ENCODE measurements at regions not wholly inside any gene's neighbourhood (a gene's known extent, or its start where the extent isn't known, plus 50 kb on each side); places are given as distances from the start of the nearest gene placed in this dataset.

- no peak for FAIRE-seq
- DNase-seq (ENCODE audit: insufficient read length, low spot score), result no peak
Observed at GRCh38 chr4:83875437-83875836, 339.5 kb downstream of the GPAT3 start.

GRCh38 chr4:83873996-83874395, 338.1 kb downstream of the GPAT3 start:
- no peak for FAIRE-seq

GRCh38 chr4:83870328-83870950, 334.5 kb downstream of the GPAT3 start:
- FAIRE-seq, result no peak

More at GRCh38 chr4:83873996-83874395, 338.1 kb downstream of the GPAT3 start:
- DNase-seq (ENCODE audit: insufficient read length, low spot score), result no peak

DNA sequence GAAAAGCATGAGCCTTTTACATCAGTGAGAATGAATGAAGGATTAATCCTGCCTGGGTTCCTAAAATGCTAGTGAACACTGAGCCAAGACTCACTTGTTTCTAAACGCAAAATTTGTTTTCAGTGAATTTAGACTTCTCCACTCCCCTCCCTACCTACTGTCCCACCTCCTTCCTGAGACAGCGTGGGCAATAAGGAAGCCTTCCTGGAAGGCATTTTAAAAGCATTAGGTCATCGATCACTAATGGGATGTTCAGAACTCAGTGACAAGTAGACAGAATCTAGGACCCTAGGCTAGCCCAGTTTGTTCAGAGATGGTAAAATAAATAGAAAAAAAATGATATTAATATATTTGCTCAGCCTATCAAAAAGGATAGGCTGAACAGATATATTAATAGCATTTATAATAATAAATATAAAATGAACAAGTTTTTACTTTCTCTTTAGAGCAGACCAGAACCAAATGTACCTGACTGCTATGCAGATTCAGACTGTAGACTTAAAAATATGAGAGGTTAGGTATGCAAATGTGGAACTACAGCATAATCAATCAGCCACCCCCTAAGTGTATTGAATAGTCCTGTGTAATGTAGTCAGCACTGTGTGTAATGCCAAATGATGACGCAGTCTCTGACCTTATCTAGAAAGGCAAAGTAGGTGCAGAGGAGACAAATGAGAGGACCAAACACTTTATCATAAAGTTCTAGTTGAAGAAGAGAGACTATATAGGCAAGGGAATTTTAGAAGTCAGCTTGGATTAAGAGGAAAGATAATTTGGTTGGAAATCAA, 331.1 kb downstream of the GPAT3 start:
- no peak for DNase-seq (ENCODE audit: insufficient read length, low spot score)
- FAIRE-seq, result no peak

More at GRCh38 chr4:83870328-83870950, 334.5 kb downstream of the GPAT3 start:
- DNase-seq (ENCODE audit: insufficient read length, low spot score), result no peak

DNA sequence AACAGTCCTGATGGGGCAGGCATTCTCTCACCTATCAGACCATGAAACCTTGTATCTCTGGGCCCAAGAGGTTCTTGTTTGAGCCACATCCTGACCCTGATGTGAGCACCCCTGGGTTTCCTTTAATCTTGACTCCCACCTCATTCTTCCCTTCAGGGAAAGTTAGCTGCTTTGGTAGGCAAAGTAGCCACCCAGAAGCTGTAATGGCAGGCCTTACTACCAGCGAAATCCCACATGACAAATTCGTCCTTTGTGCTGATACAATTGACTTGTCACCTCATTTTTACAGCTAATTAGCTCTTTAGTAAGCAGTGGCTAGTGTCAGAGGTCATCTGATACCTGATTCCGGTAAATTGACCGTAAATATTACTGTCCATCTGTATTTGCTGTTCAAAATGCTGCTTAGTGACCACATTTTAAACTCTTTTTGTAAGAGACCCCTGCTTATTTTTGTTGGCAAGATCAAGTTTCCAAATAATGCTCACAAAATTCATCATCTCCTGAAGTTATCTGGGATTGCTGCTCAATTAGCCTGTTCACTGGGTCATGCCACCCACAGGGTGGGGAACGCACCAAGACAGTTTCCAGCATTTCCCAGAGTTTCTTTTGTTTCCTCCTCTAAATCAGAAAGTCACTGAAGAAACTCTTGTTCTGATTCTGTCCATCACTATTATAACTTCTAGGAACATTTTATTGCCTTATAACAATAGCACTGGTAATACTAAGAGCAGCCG, 329.7 kb downstream of the GPAT3 start:
- no peak for FAIRE-seq

GRCh38 chr4:83864097-83864817, 328.3 kb downstream of the GPAT3 start:
- DNase-seq (ENCODE audit: insufficient read length, low spot score), result no peak
- no peak for FAIRE-seq

More for the DNA sequence above, 329.7 kb downstream of the GPAT3 start:
- DNase-seq (ENCODE audit: insufficient read length, low spot score), result no peak

GRCh38 chr4:83862471-83862870, 326.6 kb downstream of the GPAT3 start:
- DNase-seq (ENCODE audit: insufficient read length, low spot score), result no peak
- FAIRE-seq, result no peak

- FAIRE-seq, result no peak
- DNase-seq (ENCODE audit: insufficient read length, low spot score), result no peak
Observed at GRCh38 chr4:83860200-83860599, 324.3 kb downstream of the GPAT3 start.

DNA sequence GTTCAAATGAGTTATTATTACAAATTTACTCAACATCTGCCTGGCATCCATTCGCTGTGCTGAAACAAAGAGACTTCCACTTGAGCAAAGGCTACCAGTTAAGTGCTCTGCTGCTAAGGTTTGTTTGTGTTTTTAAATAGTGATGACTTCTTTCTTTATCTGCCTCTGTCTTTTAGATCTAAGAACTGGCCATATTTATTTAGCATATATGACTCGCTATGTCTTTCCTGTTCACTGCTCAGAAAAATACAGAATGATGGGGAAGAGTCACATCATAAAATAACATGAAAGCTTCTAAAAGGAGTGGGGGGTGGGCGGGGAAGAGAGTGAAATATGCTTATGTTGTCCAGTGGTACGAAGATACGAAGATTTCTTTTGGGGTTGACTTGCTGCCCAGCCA, 322.2 kb downstream of the GPAT3 start:
- FAIRE-seq (no peak), DNase-seq (ENCODE audit: insufficient read length, low spot score) (no peak)

- FAIRE-seq (peak; percentile 31), DNase-seq (ENCODE audit: insufficient read length, low spot score) (peak; percentile 39)
Observed at GRCh38 chr4:83855044-83855443, 319.1 kb downstream of the GPAT3 start.

DNA sequence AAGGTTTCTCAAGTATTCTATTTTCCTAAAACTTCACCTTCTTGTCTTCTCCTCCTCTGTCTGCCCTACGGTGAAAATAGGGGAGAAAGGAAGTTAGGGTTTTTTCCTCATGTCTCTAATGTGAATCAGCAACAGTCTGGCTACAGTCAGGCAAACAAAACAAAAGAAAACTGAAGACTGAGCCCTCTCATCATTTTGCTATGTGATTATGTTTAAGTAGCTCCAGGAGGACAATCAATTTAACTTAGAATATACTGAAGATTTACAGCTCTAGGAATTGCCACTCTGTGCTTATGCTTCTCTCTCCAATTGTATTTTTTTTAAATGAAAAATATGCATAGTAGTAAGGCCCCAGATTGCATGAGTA, 316.2 kb downstream of the GPAT3 start:
- no peak for DNase-seq (ENCODE audit: insufficient read length, low spot score)
- no peak for FAIRE-seq

DNA sequence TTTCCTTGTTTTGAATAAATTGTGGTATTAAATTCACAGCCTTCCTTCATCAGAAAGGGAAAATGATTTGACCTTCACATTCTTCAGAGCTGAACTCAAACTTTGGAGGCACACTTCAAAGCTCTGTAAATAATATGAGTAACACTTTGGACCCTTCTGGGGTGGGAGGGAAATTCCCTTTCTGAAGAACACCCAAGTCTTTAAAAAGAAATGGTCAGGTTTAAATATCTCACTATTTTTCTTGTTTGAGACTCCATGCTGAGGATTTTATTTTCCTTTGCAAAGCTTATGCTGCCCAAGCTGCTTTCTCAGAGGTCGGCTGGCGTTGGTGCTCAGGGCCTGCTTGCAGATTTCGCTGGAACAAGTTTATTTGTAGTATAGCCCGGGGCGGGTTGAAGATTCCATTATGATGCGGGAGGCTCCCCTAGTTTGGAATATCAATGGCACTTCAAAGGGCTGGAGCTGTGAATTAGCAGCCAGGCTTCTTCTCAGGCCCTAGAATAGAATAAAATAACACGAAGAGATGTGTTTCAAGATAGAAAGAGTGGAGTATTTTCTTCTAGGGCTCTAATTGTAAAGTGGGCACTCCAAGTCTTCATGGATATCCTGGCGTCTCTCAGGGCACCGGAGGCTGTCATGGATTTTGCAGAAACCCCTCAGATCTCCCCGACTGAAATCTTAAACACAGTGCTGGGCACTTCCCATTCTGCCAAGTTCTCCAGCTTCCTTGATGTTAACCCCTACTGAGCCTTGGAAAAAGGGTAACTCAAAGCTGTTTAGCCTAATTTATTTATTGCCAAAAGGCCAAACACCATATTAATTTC, 315.6 kb downstream of the GPAT3 start:
- FAIRE-seq (no peak), DNase-seq (ENCODE audit: insufficient read length, low spot score) (no peak)

DNA sequence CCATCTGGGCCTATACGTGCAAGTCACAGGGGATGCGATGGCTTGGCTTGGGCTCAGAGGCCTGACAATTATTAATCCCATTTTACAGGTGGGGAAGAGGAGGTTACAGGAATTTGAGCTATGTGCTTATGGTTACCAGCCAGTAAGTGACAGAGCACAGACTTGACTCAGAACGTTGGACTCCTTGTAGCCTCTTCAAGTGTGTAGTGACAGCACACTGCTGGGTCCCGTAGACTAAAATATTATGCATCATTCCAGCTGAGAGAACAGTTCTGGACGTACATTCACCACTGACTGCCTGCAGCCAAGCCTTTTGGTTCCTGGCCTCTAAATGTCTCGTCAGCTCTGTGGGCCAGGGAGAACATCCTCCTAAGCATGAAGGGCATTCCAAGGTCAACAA, 314.5 kb downstream of the GPAT3 start:
- DNase-seq (ENCODE audit: insufficient read length, low spot score), result no peak
- no peak for FAIRE-seq

DNA sequence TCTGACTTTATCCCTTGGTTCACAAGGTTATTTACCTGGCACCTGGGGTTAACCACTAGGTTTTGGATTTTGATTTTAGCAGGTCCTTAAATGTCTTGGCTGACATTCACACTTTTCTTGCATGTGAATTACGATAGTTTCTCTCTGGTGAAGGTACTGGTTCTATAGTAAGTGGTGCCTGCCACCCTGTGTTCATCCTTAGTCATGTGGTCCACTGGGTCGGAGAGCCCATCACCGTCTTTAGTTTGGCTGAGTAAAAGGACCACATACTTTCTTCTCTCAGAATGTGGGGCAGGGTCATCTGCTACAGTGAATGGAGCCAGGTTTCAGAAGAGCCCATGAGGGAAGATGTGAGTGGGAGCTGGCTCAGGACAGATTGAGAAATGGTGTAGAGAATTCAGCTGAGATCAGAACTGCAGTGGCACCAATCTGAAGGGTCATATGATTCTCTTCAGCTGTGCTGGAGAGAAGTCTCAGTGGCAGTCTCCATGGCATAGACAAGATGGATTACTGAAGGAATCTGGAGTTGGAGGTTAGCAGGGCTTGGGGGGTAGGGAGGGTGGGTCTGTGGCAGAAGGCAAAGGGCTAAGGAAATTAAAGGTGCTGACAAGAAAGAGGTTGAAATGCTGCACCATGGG, 310.4 kb downstream of the GPAT3 start:
- no peak for DNase-seq (ENCODE audit: insufficient read length, low spot score)
- FAIRE-seq, result no peak

GRCh38 chr4:83839615-83840014, 303.7 kb downstream of the GPAT3 start:
- FAIRE-seq, result no peak
- DNase-seq (ENCODE audit: insufficient read length, low spot score), result no peak

GRCh38 chr4:83837614-83838308, 301.9 kb downstream of the GPAT3 start:
- no peak for FAIRE-seq

GRCh38 chr4:83833920-83834319, 298.0 kb downstream of the GPAT3 start:
- DNase-seq (ENCODE audit: insufficient read length, low spot score) (no peak), FAIRE-seq (no peak)

More at GRCh38 chr4:83837614-83838308, 301.9 kb downstream of the GPAT3 start:
- no peak for DNase-seq (ENCODE audit: insufficient read length, low spot score)

- FAIRE-seq, result no peak
- DNase-seq (ENCODE audit: insufficient read length, low spot score), result no peak
Observed at GRCh38 chr4:83832110-83832825, 296.4 kb downstream of the GPAT3 start.

All from HTR-8/SVneo (cell line).